HG03045 (cell line): ENCODE measurements at regions not wholly inside any gene's neighbourhood (a gene's known extent, or its start where the extent isn't known, plus 50 kb on each side); places are given as distances from the start of the nearest gene placed in this dataset.

ENCODE experiments used
- ATAC-seq: cut with Tn5 transposase; IDR thresholded peaks from one replicate; pipeline ENCODE4 v1.9.1; 2021; ENCODE audit warnings: mild to moderate bottlenecking, moderate library complexity; ENCODE audit not compliant: unreplicated experiment

DNA sequence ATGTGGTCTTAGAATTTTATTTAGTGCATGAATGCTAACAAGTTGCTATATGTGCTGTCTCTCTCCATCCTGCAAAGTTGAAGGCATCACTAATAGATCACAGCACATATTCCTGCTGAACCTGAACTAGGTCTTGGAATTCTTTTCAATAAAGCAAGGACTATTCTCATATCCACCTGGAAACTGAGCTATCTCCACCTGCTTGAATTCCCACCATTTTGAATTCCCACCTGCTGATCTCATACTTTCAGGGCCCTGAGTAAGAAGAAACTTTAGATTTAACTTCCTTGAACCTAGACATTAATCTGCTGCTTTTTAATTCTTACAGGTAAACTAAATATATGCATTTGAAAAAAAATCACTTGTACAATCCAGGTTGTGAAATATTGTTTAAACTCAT is 445.3 kb upstream of the CCL2 start:
- ATAC-seq: no peak

DNA sequence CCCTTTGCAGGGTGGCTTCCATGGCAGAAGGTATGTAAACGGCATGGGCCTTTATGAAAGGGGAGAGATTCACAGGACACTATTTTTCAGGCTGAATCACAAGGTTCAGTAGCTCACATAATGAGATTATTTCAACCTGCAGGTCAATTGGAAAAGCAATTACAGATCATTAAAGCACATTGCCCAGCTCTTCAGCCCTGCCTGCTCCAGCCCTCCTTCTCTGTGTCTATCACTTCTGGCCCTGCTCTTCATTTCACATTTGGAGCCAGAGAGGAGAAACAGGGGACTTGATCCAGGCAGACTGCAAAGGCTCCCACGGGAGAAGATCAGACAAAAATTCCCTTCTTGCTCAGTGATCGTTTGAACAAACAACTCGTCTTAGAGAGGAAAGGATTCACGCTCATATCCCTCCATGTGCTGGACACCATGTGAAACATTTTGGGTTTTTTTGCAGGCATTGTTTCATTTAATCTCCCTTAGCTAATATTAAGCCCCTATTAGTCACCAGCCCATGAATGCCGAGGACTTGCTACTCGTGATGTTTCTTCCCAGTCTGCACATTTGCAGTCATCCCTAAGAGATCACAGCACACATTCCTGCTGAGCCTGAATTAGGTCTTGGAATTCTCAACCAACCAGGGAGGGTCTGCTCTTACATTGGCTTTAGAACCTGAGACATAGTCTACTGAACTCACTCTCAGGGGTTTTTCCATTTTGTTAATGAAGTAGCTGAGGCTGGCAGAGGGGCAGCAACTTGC is 443.9 kb upstream of the CCL2 start:
- ATAC-seq: no peak

DNA sequence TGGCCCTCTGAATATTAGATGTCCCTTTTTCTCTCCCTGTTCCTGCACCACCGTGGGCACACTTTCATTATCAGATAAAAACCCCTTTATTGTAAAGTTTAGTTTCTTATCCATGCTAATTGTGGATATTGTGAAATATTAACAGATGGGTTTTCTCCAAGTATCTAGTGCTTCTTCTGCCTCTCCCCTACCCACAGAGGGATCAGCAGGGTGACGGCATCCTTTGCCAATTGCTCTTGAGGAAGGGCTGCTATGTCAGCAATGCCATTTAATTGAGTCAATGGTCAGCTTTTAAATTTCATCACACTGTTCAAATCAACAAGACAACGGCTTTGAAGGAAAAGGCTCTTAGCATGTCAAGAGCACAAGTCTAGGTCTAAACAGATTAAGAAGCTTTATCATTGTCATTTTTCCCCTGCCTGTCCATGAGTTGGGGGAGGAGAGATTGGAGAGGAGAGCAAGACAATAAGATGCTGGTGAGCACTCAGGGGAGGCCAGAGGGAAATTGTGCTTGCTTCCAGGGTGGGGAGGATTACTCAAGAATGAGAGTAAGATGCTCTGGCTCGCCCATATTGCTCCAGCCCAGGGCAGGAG is 443.0 kb upstream of the CCL2 start:
- no peak for ATAC-seq

DNA sequence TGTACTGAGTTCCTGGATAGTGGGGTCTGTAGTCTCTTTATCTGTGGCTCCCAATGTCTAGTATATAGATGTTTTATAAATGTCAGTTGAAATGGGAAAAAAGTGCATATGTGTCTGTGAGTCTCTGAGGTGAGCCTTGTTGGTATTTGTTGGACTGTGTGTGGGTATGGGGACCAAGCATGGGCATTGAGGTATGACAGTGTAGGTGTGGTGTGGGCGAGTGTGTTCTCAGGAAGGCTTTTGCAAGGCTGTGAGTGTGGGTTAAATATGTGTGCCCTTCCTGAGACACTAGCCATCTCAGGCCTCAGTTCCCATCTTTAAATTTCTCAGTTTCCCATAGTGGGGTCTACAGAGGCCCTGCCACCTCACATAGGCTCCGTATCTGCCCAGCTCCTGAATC is 440.2 kb upstream of the CCL2 start:
- ATAC-seq: no peak

DNA sequence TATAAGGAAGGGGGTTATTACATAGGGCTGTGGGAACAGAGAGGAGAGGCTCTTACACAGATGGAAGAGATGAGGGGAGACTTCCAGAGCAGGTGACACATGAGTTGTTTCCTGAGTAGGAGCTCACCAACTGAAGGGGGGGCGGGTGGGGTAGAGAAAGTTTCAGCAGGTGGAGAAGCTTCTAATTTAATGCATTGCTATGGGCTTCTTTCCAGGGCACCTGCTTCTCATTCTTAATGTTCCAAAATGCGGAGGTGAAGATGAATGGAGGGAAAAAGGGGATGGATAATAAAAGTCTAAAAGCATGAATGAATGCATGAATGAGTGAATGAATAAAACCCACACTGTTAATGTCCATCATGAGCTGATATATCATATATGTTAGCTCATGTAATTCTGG is 439.0 kb upstream of the CCL2 start:
- ATAC-seq: no peak

DNA sequence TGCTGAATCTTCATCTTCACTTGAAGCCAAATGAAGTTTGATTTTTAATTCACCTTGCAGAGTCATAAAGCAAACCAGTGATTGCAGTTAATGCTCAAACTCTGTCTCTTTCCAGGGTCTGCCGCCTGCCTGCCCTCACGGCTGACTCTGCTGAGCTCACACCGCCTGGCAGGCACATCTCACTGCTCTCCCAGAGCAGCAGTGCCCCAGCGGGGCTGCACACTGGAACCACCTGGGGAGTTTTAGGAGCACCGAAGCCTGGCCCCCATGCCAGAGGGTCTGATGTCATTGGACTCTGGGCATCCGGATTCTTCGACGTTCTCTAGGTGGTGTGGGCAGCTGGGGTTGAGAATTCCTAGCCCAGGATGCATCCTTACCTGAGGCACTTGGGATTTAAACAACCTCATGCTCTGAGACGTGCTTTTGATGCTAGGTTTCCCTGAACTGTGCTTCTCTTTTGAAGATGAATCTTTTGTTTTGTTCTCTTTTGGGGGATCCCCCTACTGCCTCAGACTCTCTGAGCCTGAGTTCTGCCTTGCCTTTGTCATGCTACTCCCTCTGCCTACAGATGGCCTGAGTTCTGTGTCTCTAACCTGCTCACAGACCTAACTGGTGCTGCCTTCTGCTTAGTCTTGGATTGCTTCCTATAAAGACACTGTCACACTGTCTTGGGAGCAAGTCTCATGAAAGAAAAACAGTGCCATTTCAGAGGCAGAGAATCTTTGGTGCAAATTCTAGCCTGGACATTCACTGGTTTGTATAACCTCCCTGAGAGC is 438.1 kb upstream of the CCL2 start:
- no peak for ATAC-seq

DNA sequence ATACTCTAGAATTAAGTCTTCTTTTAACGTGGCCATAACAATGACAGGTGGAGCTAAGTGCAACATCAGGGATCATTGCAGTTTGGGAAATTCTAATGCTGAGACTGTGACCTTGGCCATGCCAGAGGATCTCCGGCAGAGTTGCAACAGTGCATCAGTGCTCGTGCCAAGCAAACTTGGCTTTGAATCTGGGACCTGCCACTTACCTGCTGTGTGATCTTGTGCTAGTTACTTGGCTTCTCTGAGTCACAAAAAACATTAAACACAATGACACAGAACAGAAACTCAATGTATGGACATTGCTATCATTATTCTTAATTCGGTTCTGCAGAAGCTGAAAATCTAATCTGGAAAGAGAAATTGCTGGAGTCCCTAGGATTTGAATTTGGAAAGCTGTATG is 435.5 kb upstream of the CCL2 start:
- ATAC-seq: no peak

DNA sequence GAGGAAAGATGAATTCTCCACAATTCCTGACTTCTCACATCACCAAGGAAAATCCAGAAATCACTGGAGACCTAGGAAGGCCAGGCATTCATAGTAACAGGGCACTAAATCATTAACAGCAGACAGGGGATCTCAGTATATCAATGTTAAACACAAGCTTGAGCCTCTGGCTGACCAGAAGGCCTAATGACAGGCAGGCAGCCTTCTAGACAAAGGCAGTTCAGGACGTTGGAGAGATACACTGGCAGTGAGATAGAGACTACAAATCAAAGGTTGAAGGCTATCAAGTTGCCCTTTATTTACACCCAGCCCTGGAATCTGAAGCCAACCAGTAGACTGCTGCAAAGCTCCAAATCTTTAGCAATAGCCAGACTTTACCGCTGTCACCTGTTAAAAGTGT is 422.8 kb upstream of the CCL2 start:
- no peak for ATAC-seq

DNA sequence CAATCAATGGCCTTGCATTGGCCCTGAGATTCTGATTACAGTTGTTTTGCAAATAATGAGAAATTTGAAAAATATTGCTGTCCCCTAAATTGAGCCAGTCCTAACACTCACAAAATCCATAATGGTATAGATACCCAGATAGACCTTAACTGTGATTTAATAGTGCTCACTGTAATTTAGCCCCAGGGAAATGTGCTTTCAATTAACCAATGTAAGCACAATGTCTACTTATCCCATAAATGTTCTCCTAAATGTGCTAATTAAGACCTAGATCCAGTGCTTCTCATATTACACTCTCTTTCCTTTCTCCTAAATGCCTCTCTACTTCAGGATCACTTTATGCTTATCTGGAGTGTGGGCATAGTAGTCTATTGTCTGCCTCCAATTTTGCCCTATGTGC is 417.8 kb upstream of the CCL2 start:
- no peak for ATAC-seq

DNA sequence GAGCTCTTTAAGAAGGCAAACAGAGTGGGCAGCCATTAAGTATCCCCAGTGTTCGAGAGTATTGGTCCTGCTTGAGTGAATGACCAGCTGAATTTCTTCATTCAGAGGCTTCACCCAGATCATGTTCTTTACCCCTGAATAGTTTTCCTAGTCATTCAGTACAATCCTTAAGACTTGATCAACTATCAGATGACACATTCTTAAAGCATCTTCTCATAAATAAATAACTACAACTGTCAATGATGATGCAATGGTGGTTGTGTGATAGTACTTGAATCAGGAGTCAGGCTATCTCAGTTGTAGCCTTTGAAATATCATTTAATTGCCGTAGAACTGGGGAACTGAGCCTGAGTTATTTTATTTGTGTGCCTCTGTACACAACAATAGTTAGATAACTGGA is 416.8 kb upstream of the CCL2 start:
- no peak for ATAC-seq

DNA sequence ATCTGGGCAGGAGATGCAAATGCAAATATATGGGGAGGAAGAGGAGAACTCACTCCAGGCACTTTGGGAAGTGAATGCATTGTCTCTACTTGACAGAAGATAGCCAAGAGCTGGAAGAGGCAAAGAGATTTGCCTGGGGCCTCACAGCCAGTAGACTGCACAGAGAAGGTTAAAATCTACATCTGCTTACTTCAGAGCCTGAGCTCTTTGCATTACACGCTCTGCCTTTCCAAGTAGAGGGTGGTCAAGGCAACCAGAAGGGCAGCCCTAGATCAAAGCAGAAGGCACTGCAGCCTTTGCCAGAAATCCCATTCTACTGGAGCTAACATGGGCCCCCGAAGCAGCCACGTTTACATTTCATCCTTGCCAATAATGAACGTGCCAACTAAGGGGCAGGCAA is 407.2 kb upstream of the CCL2 start:
- ATAC-seq: no peak

DNA sequence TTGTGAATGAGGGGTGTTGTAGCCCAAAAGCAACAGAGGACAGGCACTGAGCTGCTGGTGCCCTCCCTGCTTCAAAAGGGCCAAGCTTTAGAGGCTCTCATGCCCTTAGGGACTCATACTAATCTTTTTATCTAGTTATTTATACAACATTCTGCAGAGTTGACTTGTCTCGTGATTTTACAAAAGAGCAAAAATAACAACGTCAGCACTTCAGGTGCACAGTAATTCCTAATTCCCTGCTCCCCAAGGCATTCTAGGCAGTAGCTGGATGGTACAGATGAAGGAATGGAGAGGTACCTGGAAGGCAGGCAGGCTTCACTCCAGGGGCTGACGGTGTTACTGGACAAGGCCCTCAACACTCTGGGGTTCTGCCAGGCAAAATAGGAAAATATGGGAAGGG is 406.7 kb upstream of the CCL2 start:
- ATAC-seq: no peak

DNA sequence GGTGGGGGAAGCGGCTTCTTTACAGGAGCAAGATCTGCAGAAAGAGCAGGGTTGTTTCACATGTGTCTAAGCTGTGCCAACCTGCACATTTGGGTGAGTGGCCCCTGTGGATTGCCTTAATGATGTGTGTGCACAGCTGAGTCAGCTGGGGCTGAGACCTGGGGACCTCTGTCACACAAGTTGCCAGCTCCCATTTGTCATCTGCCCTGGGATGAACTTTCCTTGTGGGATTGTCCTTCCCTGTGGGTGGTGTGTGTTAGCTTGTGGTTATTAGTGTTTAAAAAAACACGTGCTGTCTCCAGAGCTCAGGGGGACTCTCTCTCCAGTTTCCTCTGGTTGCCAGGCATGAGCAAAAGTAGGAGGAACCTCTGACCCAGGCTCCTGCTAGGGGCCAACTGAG is 400.5 kb upstream of the CCL2 start:
- no peak for ATAC-seq

DNA sequence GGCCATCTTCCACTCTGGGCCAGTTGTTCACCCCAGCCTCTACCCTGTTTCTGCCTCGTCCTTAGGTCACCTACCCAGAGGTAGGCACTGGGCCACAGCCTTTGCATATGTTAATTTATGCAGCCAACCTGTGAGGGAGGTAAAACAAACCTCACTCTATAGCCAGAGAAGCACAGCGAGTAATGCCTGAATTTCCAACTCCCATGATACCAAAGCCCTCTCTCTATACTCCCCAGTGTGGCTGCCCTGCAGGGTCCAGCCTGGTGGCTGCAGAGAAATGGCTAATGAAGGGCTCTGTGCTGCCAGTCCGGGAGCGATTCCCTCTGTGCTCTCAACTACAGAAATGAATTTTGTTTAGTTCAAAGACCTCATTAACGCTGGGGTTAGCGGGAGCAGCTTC is 397.0 kb upstream of the CCL2 start:
- no peak for ATAC-seq

DNA sequence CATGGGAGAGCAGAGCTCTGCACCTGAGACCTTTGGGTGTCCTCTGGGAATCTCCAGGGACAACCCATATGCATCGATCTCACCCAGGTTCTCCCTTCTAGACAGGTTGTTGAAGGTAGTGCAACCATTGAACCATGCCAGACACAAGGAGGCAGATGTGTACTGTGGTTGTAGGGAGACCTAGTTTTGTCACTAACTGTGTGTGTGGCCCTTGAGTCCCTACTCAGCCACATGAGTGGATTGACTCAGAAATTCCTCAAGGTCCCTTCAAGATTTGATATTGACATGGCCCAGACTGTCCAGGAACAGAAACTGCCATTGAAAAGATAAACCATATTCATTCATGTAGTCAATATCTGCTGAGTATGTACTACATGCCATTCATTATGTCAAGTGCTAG is 396.4 kb upstream of the CCL2 start:
- no peak for ATAC-seq

DNA sequence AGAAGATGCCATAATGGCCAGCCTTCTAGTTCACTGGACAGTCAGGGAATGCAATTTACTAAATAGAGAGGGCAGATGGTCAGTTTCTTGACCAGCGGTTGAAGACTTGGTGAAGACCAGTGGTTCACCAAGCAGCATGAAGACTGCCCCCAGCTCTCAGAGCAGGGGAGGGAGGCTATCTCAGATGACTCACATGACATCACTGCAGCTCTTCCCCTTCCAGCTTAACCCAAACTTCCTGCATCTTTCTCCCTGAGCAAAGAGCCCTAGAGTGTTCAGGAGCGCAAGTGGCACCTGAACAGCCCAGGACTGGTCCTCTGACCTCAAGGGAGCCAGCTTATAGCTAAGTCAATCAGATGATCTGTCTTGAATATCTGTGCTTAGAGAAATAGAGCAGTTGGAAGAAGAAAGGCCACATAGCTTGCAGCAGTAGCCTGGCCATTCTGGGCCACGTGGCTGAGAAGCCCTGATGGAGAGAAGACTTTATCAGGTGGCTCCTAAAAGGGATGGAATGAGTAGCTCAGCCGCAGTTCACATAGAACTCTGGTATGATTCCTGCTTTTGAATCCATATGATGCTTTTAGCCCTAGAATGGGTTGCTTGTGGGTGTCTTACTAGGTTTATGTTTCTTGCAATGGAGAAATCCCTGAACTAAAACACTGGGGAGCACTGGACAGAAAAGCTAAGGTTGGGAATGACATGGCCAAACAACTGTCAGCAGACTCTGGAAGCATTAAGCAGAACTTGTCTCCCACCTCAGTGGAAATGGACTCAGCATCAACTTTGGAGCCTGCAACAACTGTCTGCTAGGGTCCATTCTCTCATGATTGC is 392.1 kb upstream of the CCL2 start:
- no peak for ATAC-seq

DNA sequence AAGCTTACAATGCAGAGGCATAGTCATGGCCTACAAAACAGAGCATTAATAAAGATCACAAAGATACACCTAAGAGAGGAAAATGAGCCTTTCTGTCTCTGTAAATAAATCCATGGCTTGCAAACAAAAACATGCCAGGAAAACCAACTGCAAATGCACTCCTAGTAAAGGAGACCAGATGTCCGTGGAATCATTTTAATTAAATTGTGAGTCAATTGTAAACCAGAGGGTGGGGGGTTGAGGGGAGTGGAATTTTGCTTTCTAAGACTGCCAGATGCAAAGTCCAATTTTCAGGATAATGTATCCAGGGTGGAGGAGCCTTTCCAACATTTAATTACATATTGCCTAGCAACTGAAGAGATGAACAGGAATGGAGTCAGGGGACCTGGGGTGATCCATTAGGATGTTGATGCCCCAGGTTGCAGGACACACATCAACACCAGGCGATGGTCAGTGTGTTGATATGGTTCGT is 390.3 kb upstream of the CCL2 start:
- no peak for ATAC-seq

DNA sequence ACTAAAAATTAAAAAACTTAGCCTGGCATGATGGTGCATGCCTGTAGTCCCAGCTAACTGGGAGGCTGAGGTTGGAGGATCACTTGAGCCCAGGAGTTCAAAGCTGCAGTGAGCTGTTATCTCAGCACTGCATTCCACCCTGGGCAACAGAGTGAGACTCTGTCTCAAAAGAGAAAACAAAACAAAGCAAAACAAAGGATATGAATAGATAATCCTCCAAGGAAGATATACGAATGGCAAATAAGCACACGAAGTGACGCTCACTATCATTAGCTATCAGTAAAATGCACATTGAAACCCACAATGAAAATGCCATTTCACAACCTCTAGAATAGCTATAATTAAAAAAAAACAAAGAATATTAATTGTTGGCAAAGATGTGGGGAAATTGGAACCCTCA is 386.2 kb upstream of the CCL2 start:
- ATAC-seq: no peak

DNA sequence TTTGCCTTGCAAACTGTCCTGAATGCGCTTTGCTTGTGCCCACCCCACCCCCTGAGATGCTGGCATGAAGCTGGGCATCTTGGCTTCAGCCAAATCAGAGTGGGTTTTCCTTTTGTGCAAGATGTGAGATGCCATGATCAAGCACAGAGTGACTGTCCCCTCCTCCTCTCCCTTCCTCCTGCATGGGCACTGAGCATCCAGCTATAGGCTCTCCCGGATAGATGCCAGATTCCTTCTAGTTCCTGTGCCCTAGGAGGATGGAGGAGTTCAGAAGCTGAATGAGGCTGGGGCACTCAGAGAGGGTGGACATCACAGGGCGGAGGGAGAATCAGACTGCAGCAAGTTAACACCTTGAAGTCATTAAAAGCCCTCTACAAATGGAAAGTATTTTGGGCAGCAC is 384.1 kb upstream of the CCL2 start:
- ATAC-seq: no peak

DNA sequence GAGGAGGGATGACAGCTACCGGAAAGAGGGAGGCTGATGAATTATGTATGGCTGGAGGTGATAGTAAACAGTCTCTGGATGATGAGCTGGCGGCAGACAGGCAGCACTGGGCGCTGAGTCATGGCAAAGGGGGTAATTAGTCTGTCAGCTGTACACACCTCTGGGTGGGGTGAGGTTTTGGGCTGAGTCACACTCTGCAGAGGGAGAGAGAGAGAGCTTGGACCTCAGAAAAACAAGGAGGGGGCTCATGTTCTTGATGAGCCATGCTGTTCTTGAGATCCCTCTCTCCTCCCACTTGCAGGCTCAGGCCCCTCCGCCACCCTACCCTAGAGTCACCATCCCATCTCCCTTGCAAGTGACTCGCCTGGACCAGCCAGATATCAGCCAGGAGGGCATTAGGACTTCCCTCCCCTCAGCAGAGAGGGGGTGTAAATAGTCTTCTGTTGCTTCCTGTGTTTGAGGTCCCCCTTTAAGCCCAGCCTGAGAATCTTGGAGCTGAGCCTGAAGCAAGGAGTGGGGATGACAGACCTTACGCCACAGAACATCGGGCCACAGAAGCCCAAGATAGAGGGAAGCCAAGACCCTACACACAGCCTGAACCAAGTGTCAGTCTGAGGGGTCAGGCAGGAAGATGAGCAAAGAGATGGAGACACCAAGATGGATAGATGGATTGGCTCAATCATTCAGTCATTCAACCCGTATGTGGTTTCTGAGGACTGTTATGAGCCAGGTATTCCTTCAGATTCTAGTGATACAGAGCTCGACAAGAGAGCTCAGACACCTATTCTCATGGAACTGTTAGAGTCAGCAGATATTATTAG is 383.2 kb upstream of the CCL2 start:
- ATAC-seq: no peak
